ENCODE measurements at regions not wholly inside any gene's neighbourhood (a gene's known extent, or its start where the extent isn't known, plus 50 kb on each side); places are given as distances from the start of the nearest gene placed in this dataset.

- no peak for TF ChIP-seq CTCF (IDR thresholded peaks at IDR 0.05; ENCODE audit: low read length)
- no peak for TF ChIP-seq EZH2 (optimal IDR thresholded peaks at IDR 0.05; ENCODE audit: low read depth, low read length)
- no peak for TF ChIP-seq EZH2phosphoT487 (IDR thresholded peaks at IDR 0.05; ENCODE audit: low read length)
Measured at GRCh38 chr9:28868228-28868990, 1295.1 kb upstream of the C9orf72 start.
